ENCODE measurements at regions not wholly inside any gene's neighbourhood (a gene's known extent, or its start where the extent isn't known, plus 50 kb on each side); places are given as distances from the start of the nearest gene placed in this dataset.

- Histone ChIP-seq H3K4me3 (no peak overlapping the region), H3K36me3 (no peaks in the 10 kb centered on the region), H3K27ac (no peak overlapping the region), H3K9me3 (no peaks in the 10 kb centered on the region), H3K27me3 (ENCODE audit: low read depth) (peaks cover 4% of the 10 kb centered on the region), H3K4me1 (no peaks in the 10 kb centered on the region)
- intact Hi-C loops (cut with DNase I), result no loop called here
- ATAC-seq (no peak), DNase-seq (no peak)
- TF ChIP-seq, protein P1, sequence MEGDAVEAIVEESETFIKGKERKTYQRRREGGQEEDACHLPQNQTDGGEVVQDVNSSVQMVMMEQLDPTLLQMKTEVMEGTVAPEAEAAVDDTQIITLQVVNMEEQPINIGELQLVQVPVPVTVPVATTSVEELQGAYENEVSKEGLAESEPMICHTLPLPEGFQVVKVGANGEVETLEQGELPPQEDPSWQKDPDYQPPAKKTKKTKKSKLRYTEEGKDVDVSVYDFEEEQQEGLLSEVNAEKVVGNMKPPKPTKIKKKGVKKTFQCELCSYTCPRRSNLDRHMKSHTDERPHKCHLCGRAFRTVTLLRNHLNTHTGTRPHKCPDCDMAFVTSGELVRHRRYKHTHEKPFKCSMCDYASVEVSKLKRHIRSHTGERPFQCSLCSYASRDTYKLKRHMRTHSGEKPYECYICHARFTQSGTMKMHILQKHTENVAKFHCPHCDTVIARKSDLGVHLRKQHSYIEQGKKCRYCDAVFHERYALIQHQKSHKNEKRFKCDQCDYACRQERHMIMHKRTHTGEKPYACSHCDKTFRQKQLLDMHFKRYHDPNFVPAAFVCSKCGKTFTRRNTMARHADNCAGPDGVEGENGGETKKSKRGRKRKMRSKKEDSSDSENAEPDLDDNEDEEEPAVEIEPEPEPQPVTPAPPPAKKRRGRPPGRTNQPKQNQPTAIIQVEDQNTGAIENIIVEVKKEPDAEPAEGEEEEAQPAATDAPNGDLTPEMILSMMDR (IDR thresholded peaks at IDR 0.05), result no peak
Observed at GRCh38 chr16:17776465-17776864, 305.7 kb upstream of the XYLT1 start.

GRCh38 chr16:17775061-17775460 is 304.3 kb upstream of the XYLT1 start:
- ATAC-seq, result no peak
- Histone ChIP-seq H3K4me3 (no peak overlapping the region), H3K4me1 (no peaks in the 10 kb centered on the region), H3K9me3 (no peaks in the 10 kb centered on the region), H3K36me3 (no peaks in the 10 kb centered on the region), H3K27ac (no peak overlapping the region), H3K27me3 (ENCODE audit: low read depth) (peaks cover 4% of the 10 kb centered on the region)
- TF ChIP-seq, protein P1 (IDR thresholded peaks at IDR 0.05), result no peak
- intact Hi-C loops (cut with DNase I), result no loop called here
- DNase-seq, result no peak

DNA sequence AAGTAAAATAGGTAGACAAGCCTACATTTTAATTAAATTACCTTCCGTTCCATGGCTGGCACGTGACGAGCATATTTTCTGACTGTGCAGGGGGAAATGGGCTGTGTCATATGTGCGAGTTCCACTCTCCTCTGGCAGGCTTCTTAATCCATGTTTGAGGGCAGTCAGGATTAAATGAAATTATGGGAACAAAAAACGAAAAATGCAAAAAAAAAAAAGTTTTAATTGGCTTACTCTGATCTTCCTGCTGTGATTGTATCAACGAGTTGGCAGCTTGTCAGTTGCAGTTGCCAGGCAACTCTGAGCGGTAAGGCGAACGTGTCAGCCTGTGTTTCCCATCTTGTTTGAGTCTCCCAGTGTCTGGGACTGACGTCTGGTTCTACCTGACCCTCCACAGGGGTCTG is 302.9 kb upstream of the XYLT1 start:
- DNase-seq, result no peak
- Histone ChIP-seq H3K4me1 (no peaks in the 10 kb centered on the region), H3K36me3 (no peaks in the 10 kb centered on the region), H3K9me3 (no peaks in the 10 kb centered on the region), H3K4me3 (no peak overlapping the region), H3K27me3 (ENCODE audit: low read depth) (peaks cover 4% of the 10 kb centered on the region), H3K27ac (no peak overlapping the region)
- ATAC-seq, result no peak
- intact Hi-C loops (cut with DNase I), result no loop called here
- TF ChIP-seq, protein P1 (IDR thresholded peaks at IDR 0.05), result no peak

GRCh38 chr16:17770104-17770503 is 299.3 kb upstream of the XYLT1 start:
- no peak for DNase-seq
- no peak overlapping the region for H3K27ac ChIP-seq
- peaks cover 3% of the 10 kb centered on the region for H3K9me3 ChIP-seq
- no peak for ATAC-seq
- no peak overlapping the region for H3K4me3 ChIP-seq
- no peaks in the 10 kb centered on the region for H3K36me3 ChIP-seq
- TF ChIP-seq, protein P1 (IDR thresholded peaks at IDR 0.05), result no peak
- H3K27me3 ChIP-seq (ENCODE audit: low read depth), result peaks cover 4% of the 10 kb centered on the region
- intact Hi-C loops (cut with DNase I), result no loop called here
- no peaks in the 10 kb centered on the region for H3K4me1 ChIP-seq

DNA sequence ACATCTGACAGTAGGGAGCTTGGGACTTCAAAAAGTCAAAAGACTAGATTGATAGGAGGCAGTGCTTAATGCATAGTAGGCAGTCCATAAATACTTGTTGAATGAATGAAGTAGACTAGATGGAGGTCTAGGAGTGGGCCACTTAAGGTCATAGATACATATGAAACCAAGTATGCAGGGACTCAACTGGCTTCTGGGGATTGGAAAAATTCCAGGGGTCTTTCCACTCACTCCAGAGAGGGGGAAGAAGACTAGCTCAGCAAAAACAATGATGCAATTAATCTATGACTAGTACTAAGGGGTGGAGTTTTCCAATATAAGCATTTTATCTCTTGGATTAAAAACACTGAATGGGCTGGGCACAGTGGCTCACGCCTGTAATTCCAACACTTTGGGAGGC is 298.3 kb upstream of the XYLT1 start:
- Histone ChIP-seq H3K4me1 (no peaks in the 10 kb centered on the region), H3K27me3 (ENCODE audit: low read depth) (peaks cover 1% of the 10 kb centered on the region), H3K36me3 (no peaks in the 10 kb centered on the region), H3K4me3 (no peak overlapping the region), H3K27ac (no peak overlapping the region), H3K9me3 (peaks cover 3% of the 10 kb centered on the region)
- DNase-seq (no peak), ATAC-seq (no peak)
- TF ChIP-seq, protein P1 (IDR thresholded peaks at IDR 0.05), result no peak
- intact Hi-C loops (cut with DNase I), result no loop called here

- no peak overlapping the region for H3K4me3 ChIP-seq
- ATAC-seq, result no peak
Observed at GRCh38 chr16:17768257-17768656, 297.5 kb upstream of the XYLT1 start.

More at GRCh38 chr16:17768257-17768656, 297.5 kb upstream of the XYLT1 start:
- H3K9me3 ChIP-seq, result peaks cover 3% of the 10 kb centered on the region
- no peak overlapping the region for H3K27ac ChIP-seq
- intact Hi-C loops (cut with DNase I), result no loop called here
- H3K27me3 ChIP-seq (ENCODE audit: low read depth), result no peaks in the 10 kb centered on the region
- no peaks in the 10 kb centered on the region for H3K36me3 ChIP-seq
- TF ChIP-seq, protein P1 (IDR thresholded peaks at IDR 0.05), result no peak
- no peaks in the 10 kb centered on the region for H3K4me1 ChIP-seq
- DNase-seq, result no peak
